Uterus (tissue), 2 donors: ENCODE measurements at regions not wholly inside any gene's neighbourhood (a gene's known extent, or its start where the extent isn't known, plus 50 kb on each side); places are given as distances from the start of the nearest gene placed in this dataset.

Experiments
- CTCF ChIP-seq, 4 experiments: fragments of 200-600 bp in 2 of 4; fragments of 450-650 bp in 2 of 4; sonication (generic) in 2 of 4; IDR thresholded peaks; one replicate each; pipeline ENCODE4 v1.5.1; 2016 to 2019; ENCODE audit warnings: antibody characterized with exemption in 4 of 4, mild to moderate bottlenecking in 2 of 4, moderate library complexity in 1 of 4
- POLR2A ChIP-seq, 2 donors: fragments of 450-650 bp; IDR thresholded peaks; one replicate each; pipeline ENCODE4 v1.6.1; 2016; ENCODE audit warnings: antibody characterized with exemption in 2 of 2, mild to moderate bottlenecking in 1 of 2, moderate library complexity in 1 of 2

GRCh38 chr4:180169394-180169793, 2073.8 kb upstream of the TENM3 start:
- TF ChIP-seq CTCF (IDR thresholded peaks at IDR 0.05) (no peak), POLR2A (IDR thresholded peaks at IDR 0.05) (no peak)
